ENCODE measurements at regions not wholly inside any gene's neighbourhood (a gene's known extent, or its start where the extent isn't known, plus 50 kb on each side); places are given as distances from the start of the nearest gene placed in this dataset.

- Histone ChIP-seq H3K9me2 (ENCODE audit: insufficient read depth, low read length) (no peaks in the 10 kb centered on the region), H3K27me3 (ENCODE audit: insufficient read depth, low read depth, low read length) (no peaks in the 10 kb centered on the region), H3K9ac (ENCODE audit: low read length) (no peak overlapping the region), H3K9me3 (ENCODE audit: low read length) (no peaks in the 10 kb centered on the region), H3K36me3 (ENCODE audit: insufficient read depth, low read length) (no peaks in the 10 kb centered on the region), H3K4me2 (ENCODE audit: low read length) (no peak overlapping the region), H4K20me1 (ENCODE audit: insufficient read depth) (no peaks in the 10 kb centered on the region), H2AFZ (ENCODE audit: low read depth, low read length) (no peak overlapping the region), H3K27ac (ENCODE audit: low read length) (no peak overlapping the region), H3F3A (ENCODE audit: insufficient read depth, low read length, poor library complexity, severe bottlenecking) (no peaks in the 10 kb centered on the region), H3K79me2 (replicated peaks; ENCODE audit: insufficient read depth, low read length) (no peaks in the 10 kb centered on the region), H3K4me3 (ENCODE audit: low read length) (no peak overlapping the region)
- no peak for TF ChIP-seq TAF1 (IDR thresholded peaks at IDR 0.05; ENCODE audit: low read depth)
- no peak for TF ChIP-seq CTCF (IDR thresholded peaks at IDR 0.05; ENCODE audit: poor library complexity, severe bottlenecking)
- TF ChIP-seq EZH2 (IDR thresholded peaks at IDR 0.05; ENCODE audit: borderline replicate concordance, insufficient read depth, low read length, poor library complexity, severe bottlenecking), result no peak
- no peak for TF ChIP-seq EP300 (conservative IDR thresholded peaks at IDR 0.05; ENCODE audit: poor library complexity, severe bottlenecking)
- no peak for TF ChIP-seq MXI1 (conservative IDR thresholded peaks at IDR 0.05; ENCODE audit: poor library complexity, severe bottlenecking)
- no peak for TF ChIP-seq REST (IDR thresholded peaks at IDR 0.05; ENCODE audit: borderline replicate concordance)
- TF ChIP-seq RAD21 (conservative IDR thresholded peaks at IDR 0.05), result no peak
- TF ChIP-seq POLR2AphosphoS5 (IDR thresholded peaks at IDR 0.05), result no peak
- no peak for TF ChIP-seq SMC3 (conservative IDR thresholded peaks at IDR 0.05; ENCODE audit: poor library complexity)
Observed at GRCh38 chr4:124203613-124204238, 508.8 kb downstream of the ANKRD50 start.

GRCh38 chr4:124206779-124207605, 505.5 kb downstream of the ANKRD50 start:
- no peak overlapping the region for H3K4me3 ChIP-seq (ENCODE audit: low read length)
- no peaks in the 10 kb centered on the region for H3K36me3 ChIP-seq (ENCODE audit: insufficient read depth, low read length)
- TF ChIP-seq CTCF (IDR thresholded peaks at IDR 0.05; ENCODE audit: poor library complexity, severe bottlenecking) (no peak), POLR2AphosphoS5 (IDR thresholded peaks at IDR 0.05) (no peak), RAD21 (conservative IDR thresholded peaks at IDR 0.05) (no peak), TAF1 (IDR thresholded peaks at IDR 0.05; ENCODE audit: low read depth) (no peak), REST (IDR thresholded peaks at IDR 0.05; ENCODE audit: borderline replicate concordance) (no peak), MXI1 (conservative IDR thresholded peaks at IDR 0.05; ENCODE audit: poor library complexity, severe bottlenecking) (no peak), EP300 (conservative IDR thresholded peaks at IDR 0.05; ENCODE audit: poor library complexity, severe bottlenecking) (no peak), SMC3 (conservative IDR thresholded peaks at IDR 0.05; ENCODE audit: poor library complexity) (no peak), EZH2 (IDR thresholded peaks at IDR 0.05; ENCODE audit: borderline replicate concordance, insufficient read depth, low read length, poor library complexity, severe bottlenecking) (no peak)
- H3F3A ChIP-seq (ENCODE audit: insufficient read depth, low read length, poor library complexity, severe bottlenecking), result no peaks in the 10 kb centered on the region
- no peaks in the 10 kb centered on the region for H3K9me3 ChIP-seq (ENCODE audit: low read length)
- no peaks in the 10 kb centered on the region for H3K27me3 ChIP-seq (ENCODE audit: insufficient read depth, low read depth, low read length)
- H4K20me1 ChIP-seq (ENCODE audit: insufficient read depth), result no peaks in the 10 kb centered on the region
- no peak overlapping the region for H2AFZ ChIP-seq (ENCODE audit: low read depth, low read length)
- no peaks in the 10 kb centered on the region for H3K9me2 ChIP-seq (ENCODE audit: insufficient read depth, low read length)
- H3K27ac ChIP-seq (ENCODE audit: low read length), result no peak overlapping the region
- no peak overlapping the region for H3K4me2 ChIP-seq (ENCODE audit: low read length)
- no peak overlapping the region for H3K9ac ChIP-seq (ENCODE audit: low read length)
- no peaks in the 10 kb centered on the region for H3K79me2 ChIP-seq (replicated peaks; ENCODE audit: insufficient read depth, low read length)

Data from neural cell (in vitro differentiated cells).